SK-MEL-5 (cell line): ENCODE measurements at regions not wholly inside any gene's neighbourhood (a gene's known extent, or its start where the extent isn't known, plus 50 kb on each side); places are given as distances from the start of the nearest gene placed in this dataset.
"Not testable (repeated sequence)": the region's sequence is repeated elsewhere in the genome, so short reads cannot be mapped to it uniquely, and the experiment has no call there.

Experiments used
- DNase-seq: peaks from one replicate; pipeline ENCODE4 v3.0.0-alpha.2; 2016; ENCODE audit warnings: low read depth, low spot score
- in situ Hi-C: cut with HindIII; loops from 2 replicates; pipeline ENCODE4 v1.10.0; 2016; ENCODE audit warnings: low sequenced_read_pairs, high pct_unique_total_duplicates, low pct_unique_long_range_greater_than_20kb

- DNase-seq, in situ Hi-C loops: not testable (repeated sequence)
These were observed 194.9 kb downstream of the TPBG start for GRCh38 chr6:82558531-82558930.

- in situ Hi-C loops = no loop called here
These were observed 204.0 kb downstream of the TPBG start for GRCh38 chr6:82567621-82568020.

GRCh38 chr6:82568290-82568993 is 204.8 kb downstream of the TPBG start:
- in situ Hi-C loops = no loop called here
- no peak for DNase-seq

More at GRCh38 chr6:82567621-82568020, 204.0 kb downstream of the TPBG start:
- no peak for DNase-seq

- in situ Hi-C loops = no loop called here
- no peak for DNase-seq
These were observed 205.4 kb downstream of the TPBG start for GRCh38 chr6:82569022-82569421.

- no peak for DNase-seq
- in situ Hi-C loops = no loop called here
These were observed 206.5 kb downstream of the TPBG start for GRCh38 chr6:82570083-82570482.

GRCh38 chr6:82571455-82571854 is 207.8 kb downstream of the TPBG start:
- in situ Hi-C loops = no loop called here

GRCh38 chr6:82573254-82573972 is 209.8 kb downstream of the TPBG start:
- DNase-seq = no peak
- in situ Hi-C loops = no loop called here

More at GRCh38 chr6:82571455-82571854, 207.8 kb downstream of the TPBG start:
- DNase-seq = no peak

GRCh38 chr6:82576284-82576683 is 212.7 kb downstream of the TPBG start:
- DNase-seq = no peak
- in situ Hi-C loops = no loop called here

GRCh38 chr6:82584194-82584695 is 220.6 kb downstream of the TPBG start:
- no peak for DNase-seq
- in situ Hi-C loops = no loop called here

GRCh38 chr6:82584856-82585255 is 221.2 kb downstream of the TPBG start:
- in situ Hi-C loops = no loop called here
- DNase-seq = no peak

GRCh38 chr6:82588020-82588419 is 224.4 kb downstream of the TPBG start:
- no peak for DNase-seq
- in situ Hi-C loops = no loop called here

- in situ Hi-C loops = no loop called here
These were observed 225.3 kb downstream of the TPBG start for GRCh38 chr6:82588859-82589412.

GRCh38 chr6:82589509-82590206 is 226.0 kb downstream of the TPBG start:
- in situ Hi-C loops = no loop called here
- peak; percentile 50 for DNase-seq

More at GRCh38 chr6:82588859-82589412, 225.3 kb downstream of the TPBG start:
- DNase-seq = no peak

- DNase-seq = no peak
- in situ Hi-C loops = no loop called here
These were observed 233.6 kb downstream of the TPBG start for GRCh38 chr6:82597201-82597600.

GRCh38 chr6:82602776-82603175 is 239.2 kb downstream of the TPBG start:
- in situ Hi-C loops = no loop called here
- no peak for DNase-seq

- in situ Hi-C loops = no loop called here
- DNase-seq = no peak
These were observed 240.3 kb downstream of the TPBG start for GRCh38 chr6:82603871-82604270.

- in situ Hi-C loops = no loop called here
- no peak for DNase-seq
These were observed 244.5 kb downstream of the TPBG start for GRCh38 chr6:82607998-82608725.
